WTC11 (cell line): ENCODE measurements at regions not wholly inside any gene's neighbourhood (a gene's known extent, or its start where the extent isn't known, plus 50 kb on each side); places are given as distances from the start of the nearest gene placed in this dataset.

ENCODE experiments used
- ATAC-seq: fragments of 200-7000 bp; cut with Tn5 transposase; 2 replicates; pipeline ENCODE4 v1.10.0; 2021; ENCODE audit warnings: mild to moderate bottlenecking, moderate library complexity
- CTCF ChIA-PET: fragments of 300-600 bp; sonication (Branson Sonifier 250); formaldehyde crosslinking; loops from one replicate; lab custom pipeline; 2021; ENCODE audit warnings: antibody characterized with exemption; lab: Charles Lee
- POLR2A ChIA-PET: fragments of 350-600 bp; sonication (Branson Sonifier 250); formaldehyde crosslinking; loops from one replicate; lab custom pipeline; 2021; ENCODE audit warnings: antibody characterized with exemption; lab: Charles Lee
- DNase-seq: peaks from one replicate; pipeline ENCODE4 v3.0.0; 2021; ENCODE audit warnings: low spot score
- H3K27ac Mint-ChIP-seq: 2 replicates; pipeline ENCODE4 v1.8.0; 2021; ENCODE audit warnings: mixed read lengths
- H3K27me3 Mint-ChIP-seq: 2 replicates; pipeline ENCODE4 v1.8.0; 2021; ENCODE audit warnings: low read depth, mild to moderate bottlenecking, moderate library complexity, mixed read lengths
- H3K36me3 Mint-ChIP-seq: 2 replicates; pipeline ENCODE4 v1.8.0; 2021; ENCODE audit warnings: mixed read lengths
- H3K4me1 Mint-ChIP-seq: 2 replicates; pipeline ENCODE4 v1.8.0; 2022; ENCODE audit warnings: mixed read lengths
- H3K4me3 Mint-ChIP-seq: 2 replicates; pipeline ENCODE4 v1.8.0; 2021; ENCODE audit warnings: mild to moderate bottlenecking, moderate library complexity, mixed read lengths
- H3K9me3 Mint-ChIP-seq: 2 replicates; pipeline ENCODE4 v1.8.0; 2021; ENCODE audit warnings: mixed read lengths
- ARID4B ChIP-seq: sonication (generic); formaldehyde crosslinking; IDR thresholded peaks from 2 replicates; pipeline ENCODE4 v1.8.0; 2023; ENCODE audit warnings: missing genetic modification reagents, mild to moderate bottlenecking, borderline replicate concordance
- ATF6 ChIP-seq: sonication (generic); formaldehyde crosslinking; IDR thresholded peaks from 2 replicates; pipeline ENCODE4 v1.8.1; 2023; ENCODE audit warnings: mild to moderate bottlenecking, missing genetic modification reagents
- CBFB ChIP-seq: sonication (generic); formaldehyde crosslinking; IDR thresholded peaks from 2 replicates; pipeline ENCODE4 v1.8.1; 2022; ENCODE audit warnings: mild to moderate bottlenecking, low read depth, missing genetic modification reagents
- ESRRA ChIP-seq: sonication (generic); formaldehyde crosslinking; IDR thresholded peaks from 2 replicates; pipeline ENCODE4 v1.8.1; 2022; ENCODE audit warnings: mild to moderate bottlenecking, missing genetic modification reagents, borderline replicate concordance
- FOXJ3 ChIP-seq: sonication (generic); formaldehyde crosslinking; IDR thresholded peaks from 2 replicates; pipeline ENCODE4 v1.9.0; 2021; ENCODE audit warnings: missing genetic modification reagents, mild to moderate bottlenecking, borderline replicate concordance
- FOXP4 ChIP-seq: sonication (generic); formaldehyde crosslinking; IDR thresholded peaks from 2 replicates; pipeline ENCODE4 v1.8.0; 2022; ENCODE audit warnings: mild to moderate bottlenecking, missing genetic modification reagents
- HMGA2 ChIP-seq: fragments of 250-450 bp; sonication (Bioruptor Pico); IDR thresholded peaks from 2 replicates; pipeline ENCODE4 v1.4.0; 2021; ENCODE audit warnings: mild to moderate bottlenecking, moderate library complexity
- HMGXB4 ChIP-seq: sonication (generic); formaldehyde crosslinking; IDR thresholded peaks from 2 replicates; pipeline ENCODE4 v1.8.1; 2023; ENCODE audit warnings: mild to moderate bottlenecking, moderate library complexity, missing genetic modification reagents
- JUN ChIP-seq: sonication (generic); formaldehyde crosslinking; IDR thresholded peaks from 2 replicates; pipeline ENCODE4 v1.8.0; 2023; ENCODE audit warnings: mild to moderate bottlenecking, missing genetic modification reagents
- NFATC4 ChIP-seq: fragments of 250-450 bp; sonication (Bioruptor Pico); IDR thresholded peaks from 2 replicates; pipeline ENCODE4 v1.9.0; 2021; ENCODE audit warnings: mild to moderate bottlenecking
- NFYB ChIP-seq: sonication (generic); formaldehyde crosslinking; conservative IDR thresholded peaks from 2 replicates; pipeline ENCODE4 v1.8.0; 2022; ENCODE audit warnings: low read depth, missing genetic modification reagents
- NR2C2 ChIP-seq: sonication (generic); formaldehyde crosslinking; IDR thresholded peaks from 2 replicates; pipeline ENCODE4 v1.8.0; 2022; ENCODE audit warnings: mild to moderate bottlenecking, missing genetic modification reagents
- RORB ChIP-seq: fragments of 250-450 bp; sonication (Bioruptor Pico); IDR thresholded peaks from 2 replicates; pipeline ENCODE4 v1.9.0; 2021; ENCODE audit warnings: mild to moderate bottlenecking
- SMAD3 ChIP-seq: sonication (generic); formaldehyde crosslinking; IDR thresholded peaks from 2 replicates; pipeline ENCODE4 v1.8.0; 2022; ENCODE audit warnings: missing genetic modification reagents, mild to moderate bottlenecking, borderline replicate concordance
- ZNF263 ChIP-seq: sonication (generic); formaldehyde crosslinking; IDR thresholded peaks from 2 replicates; pipeline ENCODE4 v1.8.1; 2022; ENCODE audit warnings: low read depth, mild to moderate bottlenecking, moderate library complexity, missing genetic modification reagents
- ZNF423 ChIP-seq: fragments of 250-450 bp; sonication (Bioruptor Pico); IDR thresholded peaks from 2 replicates; pipeline ENCODE4 v2.1.2; 2022; ENCODE audit warnings: mild to moderate bottlenecking, moderate library complexity
- TF ChIP-seq, protein P1 (sequence below): sonication (generic); formaldehyde crosslinking; IDR thresholded peaks from 2 replicates; pipeline ENCODE4 v1.8.1; 2022; ENCODE audit warnings: missing genetic modification reagents, borderline replicate concordance
- TF ChIP-seq, protein P2 (sequence below): fragments of 200-600 bp; IDR thresholded peaks from 2 replicates; pipeline ENCODE4 v1.8.0; 2022; ENCODE audit warnings: antibody characterized with exemption
- TF ChIP-seq, protein P3 (sequence below): sonication (generic); formaldehyde crosslinking; IDR thresholded peaks from 2 replicates; pipeline ENCODE4 v1.8.1; 2022; ENCODE audit warnings: mild to moderate bottlenecking, moderate library complexity, missing genetic modification reagents

DNA sequence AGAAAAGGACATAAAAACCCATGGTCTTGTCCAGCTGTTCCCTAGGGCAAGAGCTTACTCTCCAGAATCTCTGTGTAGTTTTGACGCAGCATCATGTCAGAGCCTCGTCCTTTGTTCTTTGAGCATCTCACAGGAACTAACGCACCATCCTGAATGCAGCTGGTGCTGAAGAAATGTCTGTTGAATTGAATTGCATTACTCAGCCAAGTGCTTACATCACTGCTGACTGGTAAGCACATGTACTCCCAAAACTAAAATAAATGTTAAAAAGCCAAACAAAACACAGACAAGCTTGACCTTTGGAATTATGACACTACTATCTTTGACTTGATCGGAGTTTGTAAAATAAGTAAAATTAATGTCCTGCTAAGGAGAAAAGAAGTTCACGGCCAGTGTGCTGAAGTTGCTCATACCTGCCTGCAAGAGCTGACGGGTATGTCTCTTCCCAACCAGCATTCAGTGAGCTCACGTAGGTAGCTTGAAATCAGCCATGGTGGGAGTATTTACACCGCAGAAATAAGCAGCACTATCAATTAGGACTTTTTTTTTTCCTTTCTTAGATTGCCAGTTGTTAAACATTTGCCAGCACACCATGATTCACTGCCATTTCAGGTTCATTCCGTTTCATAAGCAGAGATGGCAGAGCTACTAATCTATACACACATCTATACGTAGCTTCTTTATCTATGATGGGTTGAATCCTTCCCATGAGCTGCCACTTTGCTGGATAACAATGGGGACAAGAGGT lies 310.6 kb upstream of the MSX2 start:
- ATAC-seq (no peak), DNase-seq (no peak)
- POLR2A ChIA-PET = no interaction called here
- peaks cover 15% of the 10 kb centered on the region for H3K9me3 Mint-ChIP-seq
- H3K27me3 Mint-ChIP-seq = peaks cover 11% of the 10 kb centered on the region
- no peak overlapping the region for H3K4me3 Mint-ChIP-seq
- CTCF ChIA-PET = interaction anchor here (0.5 to 1.3 kb wide), 2 partner anchors 87 to 403 kb away, joined by 3 to 4 read pairs; no protein-coding TSS in a partner anchor
- H3K27ac Mint-ChIP-seq = no peak overlapping the region
- H3K4me1 Mint-ChIP-seq = peaks cover 2% of the 10 kb centered on the region
- TF ChIP-seq NFATC4 (no peak), ATF6 (CRISPR knock-in tag) (no peak), ZNF263 (CRISPR knock-in tag) (no peak), RORB (CRISPR knock-in tag) (no peak), CBFB (CRISPR knock-in tag) (no peak), HMGXB4 (no peak), ZNF423 (CRISPR knock-in tag) (no peak), ARID4B (CRISPR knock-in tag) (no peak), SMAD3 (CRISPR knock-in tag) (no peak), NR2C2 (CRISPR knock-in tag) (no peak), NFYB (CRISPR knock-in tag) (no peak), JUN (CRISPR knock-in tag) (no peak), ESRRA (CRISPR knock-in tag) (no peak), FOXJ3 (CRISPR knock-in tag) (no peak), HMGA2 (CRISPR knock-in tag) (no peak), FOXP4 (CRISPR knock-in tag) (no peak)
- TF ChIP-seq, protein P1, sequence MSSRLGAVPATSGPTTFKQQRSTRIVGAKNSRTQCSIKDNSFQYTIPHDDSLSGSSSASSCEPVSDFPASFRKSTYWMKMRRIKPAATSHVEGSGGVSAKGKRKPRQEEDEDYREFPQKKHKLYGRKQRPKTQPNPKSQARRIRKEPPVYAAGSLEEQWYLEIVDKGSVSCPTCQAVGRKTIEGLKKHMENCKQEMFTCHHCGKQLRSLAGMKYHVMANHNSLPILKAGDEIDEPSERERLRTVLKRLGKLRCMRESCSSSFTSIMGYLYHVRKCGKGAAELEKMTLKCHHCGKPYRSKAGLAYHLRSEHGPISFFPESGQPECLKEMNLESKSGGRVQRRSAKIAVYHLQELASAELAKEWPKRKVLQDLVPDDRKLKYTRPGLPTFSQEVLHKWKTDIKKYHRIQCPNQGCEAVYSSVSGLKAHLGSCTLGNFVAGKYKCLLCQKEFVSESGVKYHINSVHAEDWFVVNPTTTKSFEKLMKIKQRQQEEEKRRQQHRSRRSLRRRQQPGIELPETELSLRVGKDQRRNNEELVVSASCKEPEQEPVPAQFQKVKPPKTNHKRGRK (CRISPR knock-in tag) = no peak
- TF ChIP-seq, protein P2, sequence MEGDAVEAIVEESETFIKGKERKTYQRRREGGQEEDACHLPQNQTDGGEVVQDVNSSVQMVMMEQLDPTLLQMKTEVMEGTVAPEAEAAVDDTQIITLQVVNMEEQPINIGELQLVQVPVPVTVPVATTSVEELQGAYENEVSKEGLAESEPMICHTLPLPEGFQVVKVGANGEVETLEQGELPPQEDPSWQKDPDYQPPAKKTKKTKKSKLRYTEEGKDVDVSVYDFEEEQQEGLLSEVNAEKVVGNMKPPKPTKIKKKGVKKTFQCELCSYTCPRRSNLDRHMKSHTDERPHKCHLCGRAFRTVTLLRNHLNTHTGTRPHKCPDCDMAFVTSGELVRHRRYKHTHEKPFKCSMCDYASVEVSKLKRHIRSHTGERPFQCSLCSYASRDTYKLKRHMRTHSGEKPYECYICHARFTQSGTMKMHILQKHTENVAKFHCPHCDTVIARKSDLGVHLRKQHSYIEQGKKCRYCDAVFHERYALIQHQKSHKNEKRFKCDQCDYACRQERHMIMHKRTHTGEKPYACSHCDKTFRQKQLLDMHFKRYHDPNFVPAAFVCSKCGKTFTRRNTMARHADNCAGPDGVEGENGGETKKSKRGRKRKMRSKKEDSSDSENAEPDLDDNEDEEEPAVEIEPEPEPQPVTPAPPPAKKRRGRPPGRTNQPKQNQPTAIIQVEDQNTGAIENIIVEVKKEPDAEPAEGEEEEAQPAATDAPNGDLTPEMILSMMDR = no peak
- TF ChIP-seq, protein P3, sequence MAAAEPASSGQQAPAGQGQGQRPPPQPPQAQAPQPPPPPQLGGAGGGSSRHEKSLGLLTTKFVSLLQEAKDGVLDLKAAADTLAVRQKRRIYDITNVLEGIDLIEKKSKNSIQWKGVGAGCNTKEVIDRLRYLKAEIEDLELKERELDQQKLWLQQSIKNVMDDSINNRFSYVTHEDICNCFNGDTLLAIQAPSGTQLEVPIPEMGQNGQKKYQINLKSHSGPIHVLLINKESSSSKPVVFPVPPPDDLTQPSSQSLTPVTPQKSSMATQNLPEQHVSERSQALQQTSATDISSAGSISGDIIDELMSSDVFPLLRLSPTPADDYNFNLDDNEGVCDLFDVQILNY (CRISPR knock-in tag) = no peak
- no peaks in the 10 kb centered on the region for H3K36me3 Mint-ChIP-seq
